ENCODE measurements at regions not wholly inside any gene's neighbourhood (a gene's known extent, or its start where the extent isn't known, plus 50 kb on each side); places are given as distances from the start of the nearest gene placed in this dataset.

DNA sequence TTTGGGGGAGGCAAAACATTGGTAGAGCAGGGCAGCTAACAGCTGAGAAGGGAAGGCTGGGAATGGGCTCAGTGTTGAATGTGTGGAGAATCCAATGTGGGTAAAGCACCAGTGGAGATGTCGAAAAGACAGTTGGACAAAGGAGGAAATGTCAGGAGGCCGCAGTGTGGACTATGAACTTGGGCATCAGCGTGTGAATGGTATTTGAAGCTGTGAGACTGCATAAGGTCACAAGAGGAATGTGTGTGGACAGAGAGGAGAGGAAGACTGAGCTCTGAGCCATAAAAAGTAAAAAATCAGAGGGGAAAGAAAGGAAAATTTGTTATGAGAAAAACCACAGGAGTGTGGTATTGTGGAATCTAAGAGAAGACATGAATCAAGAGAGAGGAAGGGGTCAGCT, 99.4 kb upstream of the ADAMTS16 start:
- Mint-ChIP-seq H3K4me3 (no peak overlapping the region), H3K4me1 (no peaks in the 10 kb centered on the region), H3K36me3 (no peaks in the 10 kb centered on the region), H3K9me3 (peaks cover 0 to 10% (median 2%) of the 10 kb centered on the region in 11 donors), H3K27ac (no peak overlapping the region), H3K27me3 (no peaks in the 10 kb centered on the region)
- Histone ChIP-seq H3K4me3 (ENCODE audit: low read length) (no peak overlapping the region), H3K4me1 (ENCODE audit: control insufficient read depth in 2 of 2, insufficient read depth in 2 of 2, low read length in 2 of 2) (no peaks in the 10 kb centered on the region), H3K27me3 (ENCODE audit: control insufficient read depth in 2 of 2, insufficient read depth in 2 of 2, low read length in 2 of 2) (no peaks in the 10 kb centered on the region), H3K27ac (ENCODE audit: low read depth, low read length) (no peak overlapping the region), H3K9me3 (ENCODE audit: control insufficient read depth in 2 of 3, low read length in 3 of 3) (no peaks in the 10 kb centered on the region), H3K36me3 (ENCODE audit: control insufficient read depth in 2 of 3, insufficient read depth in 3 of 3, low read length in 3 of 3) (no peaks in the 10 kb centered on the region)
- POLR2A ChIA-PET = no interaction called here
- DNase-seq (no peak), ATAC-seq (no peak)
- CTCF ChIA-PET = no interaction called here
- intact Hi-C loops (cut with micrococcal nuclease) = no loop called here

- ChIA-PET CTCF (no interaction called here), POLR2A (no interaction called here)
- Mint-ChIP-seq H3K9me3 (peaks cover 0 to 8% (median 0%) of the 10 kb centered on the region in 11 donors), H3K27ac (no peak overlapping the region), H3K27me3 (no peaks in the 10 kb centered on the region), H3K4me3 (no peak overlapping the region), H3K36me3 (no peaks in the 10 kb centered on the region), H3K4me1 (no peaks in the 10 kb centered on the region)
- H3K36me3 ChIP-seq (ENCODE audit: control insufficient read depth in 2 of 3, insufficient read depth in 3 of 3, low read length in 3 of 3) = no peaks in the 10 kb centered on the region
- no peaks in the 10 kb centered on the region for H3K9me3 ChIP-seq (ENCODE audit: control insufficient read depth in 2 of 3, low read length in 3 of 3)
- H3K4me1 ChIP-seq (ENCODE audit: control insufficient read depth in 2 of 2, insufficient read depth in 2 of 2, low read length in 2 of 2) = no peaks in the 10 kb centered on the region
- ATAC-seq (no peak), DNase-seq (no peak)
- H3K4me3 ChIP-seq (ENCODE audit: low read length) = no peak overlapping the region
- no peaks in the 10 kb centered on the region for H3K27me3 ChIP-seq (ENCODE audit: control insufficient read depth in 2 of 2, insufficient read depth in 2 of 2, low read length in 2 of 2)
- intact Hi-C loops (cut with micrococcal nuclease) = no loop called here
- H3K27ac ChIP-seq (ENCODE audit: low read depth, low read length) = no peak overlapping the region
These were observed 97.3 kb upstream of the ADAMTS16 start for GRCh38 chr5:5042806-5043205.

DNA sequence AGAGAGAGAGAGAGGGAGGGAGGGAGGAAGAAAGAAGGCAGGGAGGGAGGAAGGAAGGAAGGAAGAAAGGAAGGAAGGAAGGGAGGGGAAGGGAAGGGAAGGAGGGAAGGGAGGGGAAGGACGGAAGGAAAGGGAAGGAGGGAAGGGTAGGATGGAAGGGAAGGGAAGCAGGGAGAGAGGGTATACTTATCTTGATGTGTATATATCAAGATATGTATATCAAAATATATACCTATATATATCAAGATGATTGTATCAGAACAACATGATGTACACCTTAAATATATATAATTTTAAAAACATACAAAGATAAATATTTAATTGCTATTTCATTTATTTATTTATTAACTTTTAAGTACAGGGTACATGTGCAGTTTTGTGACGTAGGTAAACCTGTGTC, 96.8 kb upstream of the ADAMTS16 start:
- no peak for ATAC-seq
- POLR2A ChIA-PET = no interaction called here

DNA sequence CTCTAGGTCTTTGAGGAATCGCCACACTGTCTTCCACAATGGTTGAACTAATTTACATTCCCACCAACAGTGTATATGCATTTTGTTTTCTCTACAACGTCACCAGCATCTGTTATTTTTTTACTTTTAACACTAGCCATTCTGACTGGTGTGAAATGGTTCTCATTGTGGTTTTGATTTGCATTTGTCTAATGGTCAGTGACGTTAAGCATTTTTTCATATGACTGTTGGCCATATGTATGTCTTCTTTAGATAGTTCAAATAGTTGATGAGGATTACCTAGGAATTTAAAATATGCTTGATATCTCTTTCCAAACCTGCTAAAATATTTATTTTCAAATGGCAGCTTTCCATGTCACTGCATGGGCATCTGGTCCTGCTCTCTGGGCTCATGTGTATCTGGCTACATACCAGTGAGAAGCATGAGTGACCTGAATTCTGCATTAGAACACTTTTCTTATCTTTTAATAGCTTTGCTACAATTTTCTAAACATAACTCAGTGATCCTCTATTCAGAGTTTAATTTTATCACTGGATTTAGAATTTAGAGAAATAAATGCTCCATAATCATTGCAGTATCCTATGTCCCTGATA, 95.8 kb upstream of the ADAMTS16 start:
- H3K4me1 ChIP-seq (ENCODE audit: control insufficient read depth in 2 of 2, insufficient read depth in 2 of 2, low read length in 2 of 2) = no peaks in the 10 kb centered on the region
- H3K36me3 ChIP-seq (ENCODE audit: control insufficient read depth in 2 of 3, insufficient read depth in 3 of 3, low read length in 3 of 3) = no peaks in the 10 kb centered on the region
- ChIA-PET CTCF (no interaction called here), POLR2A (no interaction called here)
- intact Hi-C loops (cut with micrococcal nuclease) = no loop called here
- no peak for DNase-seq
- H3K27me3 Mint-ChIP-seq = no peaks in the 10 kb centered on the region
- no peak overlapping the region for H3K27ac ChIP-seq (ENCODE audit: low read depth, low read length)
- H3K27me3 ChIP-seq (ENCODE audit: control insufficient read depth in 2 of 2, insufficient read depth in 2 of 2, low read length in 2 of 2) = no peaks in the 10 kb centered on the region
- no peak for ATAC-seq
- no peak overlapping the region for H3K4me3 ChIP-seq (ENCODE audit: low read length)
- no peaks in the 10 kb centered on the region for H3K36me3 Mint-ChIP-seq
- no peak overlapping the region for H3K27ac Mint-ChIP-seq
- no peaks in the 10 kb centered on the region for H3K9me3 ChIP-seq (ENCODE audit: control insufficient read depth in 2 of 3, low read length in 3 of 3)
- H3K4me3 Mint-ChIP-seq = no peak overlapping the region
- H3K4me1 Mint-ChIP-seq = no peaks in the 10 kb centered on the region
- H3K9me3 Mint-ChIP-seq = peaks cover 0 to 8% (median 0%) of the 10 kb centered on the region in 11 donors

More for the DNA sequence above, 96.8 kb upstream of the ADAMTS16 start:
- H3K4me1 Mint-ChIP-seq = no peaks in the 10 kb centered on the region
- no peaks in the 10 kb centered on the region for H3K27me3 Mint-ChIP-seq
- H3K9me3 Mint-ChIP-seq = peaks cover 0 to 8% (median 0%) of the 10 kb centered on the region in 11 donors
- CTCF ChIA-PET = no interaction called here
- no peak overlapping the region for H3K27ac ChIP-seq (ENCODE audit: low read depth, low read length)
- H3K36me3 Mint-ChIP-seq = no peaks in the 10 kb centered on the region
- intact Hi-C loops (cut with micrococcal nuclease) = no loop called here
- no peak overlapping the region for H3K27ac Mint-ChIP-seq
- no peaks in the 10 kb centered on the region for H3K9me3 ChIP-seq (ENCODE audit: control insufficient read depth in 2 of 3, low read length in 3 of 3)
- no peak overlapping the region for H3K4me3 Mint-ChIP-seq
- no peak for DNase-seq
- H3K4me1 ChIP-seq (ENCODE audit: control insufficient read depth in 2 of 2, insufficient read depth in 2 of 2, low read length in 2 of 2) = no peaks in the 10 kb centered on the region
- H3K36me3 ChIP-seq (ENCODE audit: control insufficient read depth in 2 of 3, insufficient read depth in 3 of 3, low read length in 3 of 3) = no peaks in the 10 kb centered on the region
- no peak overlapping the region for H3K4me3 ChIP-seq (ENCODE audit: low read length)
- no peaks in the 10 kb centered on the region for H3K27me3 ChIP-seq (ENCODE audit: control insufficient read depth in 2 of 2, insufficient read depth in 2 of 2, low read length in 2 of 2)

DNA sequence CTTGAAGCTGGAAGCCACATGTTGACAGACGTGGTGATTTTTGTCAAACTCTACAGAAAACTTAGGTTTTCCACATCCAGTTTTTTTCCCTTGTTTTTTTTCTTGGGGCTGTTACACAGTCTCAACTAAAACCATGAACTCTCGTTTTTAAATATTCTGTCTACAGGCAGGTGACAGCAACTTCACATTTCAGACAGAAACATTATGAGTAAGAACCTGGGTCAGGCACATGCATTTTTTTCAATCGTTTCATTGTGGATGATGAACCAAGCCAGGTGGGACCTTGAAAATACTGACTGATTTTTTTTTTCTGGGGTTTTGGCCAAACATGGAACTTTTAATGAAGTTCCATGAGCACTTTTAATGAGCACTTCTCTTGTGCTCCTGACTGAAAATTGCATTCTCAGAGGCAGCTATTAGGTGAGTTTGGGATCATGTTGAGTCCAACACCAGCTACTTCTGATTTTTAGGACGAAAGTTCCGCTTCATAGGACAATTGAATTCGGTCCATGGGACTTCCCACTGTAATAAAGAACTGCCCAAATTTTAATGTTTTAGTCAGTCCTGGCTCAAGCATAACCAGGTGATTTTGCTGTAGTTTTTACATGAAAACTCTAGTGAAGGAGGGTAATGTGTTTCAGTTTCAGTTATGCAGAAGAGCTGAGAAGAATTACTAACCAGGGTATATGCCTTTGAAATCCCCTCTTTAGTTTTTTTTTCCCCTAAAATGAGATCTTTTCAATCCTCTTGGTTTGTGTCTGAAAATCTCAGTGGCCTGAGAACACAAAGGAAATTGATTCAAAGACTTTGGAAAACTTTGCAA, 93.2 kb upstream of the ADAMTS16 start:
- Mint-ChIP-seq H3K4me1 (peaks cover 0 to 2% (median 0%) of the 10 kb centered on the region in 7 donors), H3K27me3 (peaks cover 0 to 3% (median 0%) of the 10 kb centered on the region in 5 donors), H3K36me3 (no peaks in the 10 kb centered on the region), H3K27ac (no peak overlapping the region), H3K9me3 (peaks cover 0 to 8% (median 0%) of the 10 kb centered on the region in 11 donors), H3K4me3 (no peak overlapping the region)
- POLR2A ChIA-PET = no interaction called here
- ATAC-seq (no peak), DNase-seq (no peak)
- intact Hi-C loops (cut with micrococcal nuclease) = no loop called here
- Histone ChIP-seq H3K9me3 (ENCODE audit: control insufficient read depth in 2 of 3, low read length in 3 of 3) (no peaks in the 10 kb centered on the region), H3K4me3 (ENCODE audit: low read length) (no peak overlapping the region), H3K27me3 (ENCODE audit: control insufficient read depth in 2 of 2, insufficient read depth in 2 of 2, low read length in 2 of 2) (no peaks in the 10 kb centered on the region), H3K4me1 (ENCODE audit: control insufficient read depth in 2 of 2, insufficient read depth in 2 of 2, low read length in 2 of 2) (no peaks in the 10 kb centered on the region), H3K36me3 (ENCODE audit: control insufficient read depth in 2 of 3, insufficient read depth in 3 of 3, low read length in 3 of 3) (no peaks in the 10 kb centered on the region), H3K27ac (ENCODE audit: low read depth, low read length) (no peak overlapping the region)
- CTCF ChIA-PET = no interaction called here

- Mint-ChIP-seq H3K9me3 (peaks cover 0 to 5% (median 0%) of the 10 kb centered on the region in 11 donors), H3K27ac (no peak overlapping the region), H3K36me3 (no peaks in the 10 kb centered on the region), H3K27me3 (peaks cover 0 to 5% (median 3%) of the 10 kb centered on the region in 5 donors), H3K4me3 (no peak overlapping the region), H3K4me1 (peaks cover 0 to 2% (median 0%) of the 10 kb centered on the region in 7 donors)
- H3K36me3 ChIP-seq (ENCODE audit: control insufficient read depth in 2 of 3, insufficient read depth in 3 of 3, low read length in 3 of 3) = no peaks in the 10 kb centered on the region
- H3K4me1 ChIP-seq (ENCODE audit: control insufficient read depth in 2 of 2, insufficient read depth in 2 of 2, low read length in 2 of 2) = no peaks in the 10 kb centered on the region
- ATAC-seq (no peak), DNase-seq (no peak)
- no peaks in the 10 kb centered on the region for H3K27me3 ChIP-seq (ENCODE audit: control insufficient read depth in 2 of 2, insufficient read depth in 2 of 2, low read length in 2 of 2)
- POLR2A ChIA-PET = no interaction called here
- H3K4me3 ChIP-seq (ENCODE audit: low read length) = no peak overlapping the region
- no peaks in the 10 kb centered on the region for H3K9me3 ChIP-seq (ENCODE audit: control insufficient read depth in 2 of 3, low read length in 3 of 3)
- no peak overlapping the region for H3K27ac ChIP-seq (ENCODE audit: low read depth, low read length)
- CTCF ChIA-PET = no interaction called here
- intact Hi-C loops (cut with micrococcal nuclease) = no loop called here
These were observed 89.3 kb upstream of the ADAMTS16 start for GRCh38 chr5:5050801-5051200.

GRCh38 chr5:5055712-5056111, 84.4 kb upstream of the ADAMTS16 start:
- Mint-ChIP-seq H3K27ac (no peak overlapping the region), H3K27me3 (peaks cover 0 to 5% (median 4%) of the 10 kb centered on the region in 5 donors), H3K4me3 (no peak overlapping the region), H3K36me3 (no peaks in the 10 kb centered on the region), H3K4me1 (no peaks in the 10 kb centered on the region), H3K9me3 (peaks cover 0 to 10% (median 2%) of the 10 kb centered on the region in 11 donors)
- ChIA-PET POLR2A (no interaction called here), CTCF (no interaction called here)
- DNase-seq (no peak), ATAC-seq (no peak)
- H3K36me3 ChIP-seq (ENCODE audit: control insufficient read depth in 2 of 3, insufficient read depth in 3 of 3, low read length in 3 of 3) = no peaks in the 10 kb centered on the region
- H3K4me1 ChIP-seq (ENCODE audit: control insufficient read depth in 2 of 2, insufficient read depth in 2 of 2, low read length in 2 of 2) = no peaks in the 10 kb centered on the region
- H3K4me3 ChIP-seq (ENCODE audit: low read length) = no peak overlapping the region
- no peaks in the 10 kb centered on the region for H3K9me3 ChIP-seq (ENCODE audit: control insufficient read depth in 2 of 3, low read length in 3 of 3)
- H3K27me3 ChIP-seq (ENCODE audit: control insufficient read depth in 2 of 2, insufficient read depth in 2 of 2, low read length in 2 of 2) = no peaks in the 10 kb centered on the region
- intact Hi-C loops (cut with micrococcal nuclease) = no loop called here
- H3K27ac ChIP-seq (ENCODE audit: low read depth, low read length) = no peak overlapping the region
